HEK293 (cell line): ENCODE measurements at regions not wholly inside any gene's neighbourhood (a gene's known extent, or its start where the extent isn't known, plus 50 kb on each side); places are given as distances from the start of the nearest gene placed in this dataset.

Experiments
- CTCF ChIA-PET: fragments of 350-600 bp; formaldehyde crosslinking; extraction: SDS; loops from one replicate; lab custom pipeline; 2021; ENCODE audit warnings: antibody characterized with exemption; lab: Yijun Ruan, JAX
- POLR2A ChIA-PET: fragments of 300-600 bp; formaldehyde crosslinking; extraction: SDS; loops from one replicate; lab custom pipeline; 2020; ENCODE audit warnings: antibody characterized with exemption, inconsistent platforms; lab: Yijun Ruan, JAX
- H3K27ac ChIP-seq: fragments of 200-500 bp; sonication (Bioruptor generic); 2 replicates; pipeline ENCODE4 v1.5.1; 2014; ENCODE audit warnings: low read depth, low read length, control low read depth, inconsistent platforms; ENCODE audit errors: extremely low read depth
- H3K36me3 ChIP-seq, 2 experiments: fragments of 200-500 bp in 1 of 2; sonication (Bioruptor generic) in 1 of 2; 1 replicate in 1 of 2; 2 replicates in 1 of 2; pipeline ENCODE4 v1.5.1; 2014 to 2017; ENCODE audit warnings: inconsistent platforms in 2 of 2, low read length in 2 of 2; ENCODE audit not compliant: control insufficient read depth in 2 of 2, insufficient read depth in 1 of 2
- H3K4me1 ChIP-seq: fragments of 200-500 bp; sonication (Bioruptor generic); 2 replicates; pipeline ENCODE4 v1.5.1; 2014; ENCODE audit warnings: mild to moderate bottlenecking, low read length, inconsistent platforms; ENCODE audit not compliant: control insufficient read depth, insufficient read depth
- H3K4me3 ChIP-seq: 2 replicates; pipeline ENCODE4 v1.5.1; 2011; ENCODE audit warnings: low read depth, mild to moderate bottlenecking, control low read depth, low read length, moderate library complexity
- H3K9me3 ChIP-seq: fragments of 200-500 bp; sonication (Bioruptor generic); 2 replicates; pipeline ENCODE4 v1.5.1; 2014; ENCODE audit warnings: low read depth, low read length, inconsistent platforms; ENCODE audit not compliant: control insufficient read depth, insufficient read depth
- GLIS1 ChIP-seq: fragments of 450-650 bp; formaldehyde crosslinking; IDR thresholded peaks from 2 replicates; pipeline ENCODE4 v1.5.1; 2016; ENCODE audit warnings: missing biosample characterization, missing genetic modification characterization
- SCRT1 ChIP-seq: fragments of 450-650 bp; formaldehyde crosslinking; IDR thresholded peaks from 2 replicates; pipeline ENCODE4 v1.5.1; 2016; ENCODE audit warnings: missing biosample characterization, missing genetic modification characterization, borderline replicate concordance
- WT1 ChIP-seq: fragments of 450-650 bp; formaldehyde crosslinking; IDR thresholded peaks from 2 replicates; pipeline ENCODE4 v1.5.1; 2016; ENCODE audit warnings: missing biosample characterization, missing genetic modification characterization
- ZNF16 ChIP-seq: fragments of 450-650 bp; formaldehyde crosslinking; IDR thresholded peaks from 2 replicates; pipeline ENCODE4 v1.5.1; 2016; ENCODE audit warnings: low read depth, missing biosample characterization, missing genetic modification characterization
- ZNF202 ChIP-seq: fragments of 450-650 bp; formaldehyde crosslinking; IDR thresholded peaks from 2 replicates; pipeline ENCODE4 v1.5.1; 2016; ENCODE audit warnings: missing biosample characterization, missing genetic modification characterization, borderline replicate concordance
- ZNF223 ChIP-seq: fragments of 450-650 bp; formaldehyde crosslinking; IDR thresholded peaks from 2 replicates; pipeline ENCODE4 v1.5.1; 2016; ENCODE audit warnings: missing biosample characterization, missing genetic modification characterization
- ZNF274 ChIP-seq, 2 experiments: fragments of 200-500 bp in 1 of 2; fragments of 450-650 bp in 1 of 2; sonication (Bioruptor generic) in 1 of 2; formaldehyde crosslinking in 1 of 2; IDR thresholded peaks; 2 replicates each; pipeline versions ENCODE4 v1.5.1 to v1.6.1; 2014 to 2016; ENCODE audit warnings: borderline replicate concordance in 1 of 2, inconsistent platforms in 1 of 2, low read length in 1 of 2, missing biosample characterization in 1 of 2, missing genetic modification characterization in 1 of 2
- ZNF391 ChIP-seq: fragments of 450-650 bp; formaldehyde crosslinking; IDR thresholded peaks from 2 replicates; pipeline ENCODE4 v1.5.1; 2016; ENCODE audit warnings: low read depth, missing biosample characterization, missing genetic modification characterization, borderline replicate concordance
- ZNF501 ChIP-seq: fragments of 450-650 bp; formaldehyde crosslinking; IDR thresholded peaks from 2 replicates; pipeline ENCODE4 v1.5.1; 2016; ENCODE audit warnings: missing biosample characterization, missing genetic modification characterization
- ZNF544 ChIP-seq: fragments of 450-650 bp; formaldehyde crosslinking; IDR thresholded peaks from 2 replicates; pipeline ENCODE4 v1.5.0; 2017; ENCODE audit warnings: missing biosample characterization, missing genetic modification characterization
- ZNF626 ChIP-seq: fragments of 450-650 bp; sonication (Bioruptor Pico); formaldehyde crosslinking; IDR thresholded peaks from 2 replicates; pipeline ENCODE4 v1.5.1; 2018; ENCODE audit warnings: missing biosample characterization, missing genetic modification characterization, inconsistent platforms
- ZNF701 ChIP-seq: fragments of 450-650 bp; formaldehyde crosslinking; IDR thresholded peaks from 2 replicates; pipeline ENCODE4 v1.5.1; 2016; ENCODE audit warnings: missing biosample characterization, missing genetic modification characterization
- ZNF785 ChIP-seq: fragments of 450-650 bp; formaldehyde crosslinking; IDR thresholded peaks from 2 replicates; pipeline ENCODE4 v1.5.1; 2016; ENCODE audit warnings: missing biosample characterization, missing genetic modification characterization
- TF ChIP-seq, protein P1 (sequence below): fragments of 450-650 bp; formaldehyde crosslinking; IDR thresholded peaks from 2 replicates; pipeline ENCODE4 v1.5.1; 2017; ENCODE audit warnings: missing biosample characterization, missing genetic modification characterization
- TF ChIP-seq, protein P2 (sequence below): fragments of 450-650 bp; formaldehyde crosslinking; IDR thresholded peaks from 2 replicates; pipeline ENCODE4 v1.5.1; 2016; ENCODE audit warnings: missing biosample characterization, missing genetic modification characterization
- TF ChIP-seq, protein P3 (sequence below): fragments of 450-650 bp; formaldehyde crosslinking; IDR thresholded peaks from 2 replicates; pipeline ENCODE4 v1.5.1; 2016; ENCODE audit warnings: missing biosample characterization, missing genetic modification characterization

DNA sequence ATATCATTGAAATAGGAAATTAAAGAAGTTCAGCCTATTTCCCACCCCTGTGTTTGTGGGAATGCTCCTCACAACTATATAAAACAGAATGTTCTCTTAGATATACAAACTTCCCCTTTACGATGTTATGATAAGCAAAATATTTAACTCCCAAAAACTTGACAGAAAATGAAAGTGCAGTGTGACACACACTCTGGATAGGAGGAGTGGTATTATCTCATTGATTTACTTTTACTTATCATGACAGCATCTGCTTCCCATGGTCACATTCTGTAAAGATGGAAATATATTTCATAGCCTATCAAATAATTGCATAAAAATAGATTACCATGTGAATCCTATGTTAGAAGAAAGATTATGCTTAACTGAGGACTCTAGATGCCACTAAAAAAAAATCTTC lies 96.6 kb upstream of the STK17B start:
- Histone ChIP-seq H3K27ac (no peak overlapping the region), H3K4me3 (no peak overlapping the region)
- POLR2A ChIA-PET, result no interaction called here
- TF ChIP-seq, protein P1, sequence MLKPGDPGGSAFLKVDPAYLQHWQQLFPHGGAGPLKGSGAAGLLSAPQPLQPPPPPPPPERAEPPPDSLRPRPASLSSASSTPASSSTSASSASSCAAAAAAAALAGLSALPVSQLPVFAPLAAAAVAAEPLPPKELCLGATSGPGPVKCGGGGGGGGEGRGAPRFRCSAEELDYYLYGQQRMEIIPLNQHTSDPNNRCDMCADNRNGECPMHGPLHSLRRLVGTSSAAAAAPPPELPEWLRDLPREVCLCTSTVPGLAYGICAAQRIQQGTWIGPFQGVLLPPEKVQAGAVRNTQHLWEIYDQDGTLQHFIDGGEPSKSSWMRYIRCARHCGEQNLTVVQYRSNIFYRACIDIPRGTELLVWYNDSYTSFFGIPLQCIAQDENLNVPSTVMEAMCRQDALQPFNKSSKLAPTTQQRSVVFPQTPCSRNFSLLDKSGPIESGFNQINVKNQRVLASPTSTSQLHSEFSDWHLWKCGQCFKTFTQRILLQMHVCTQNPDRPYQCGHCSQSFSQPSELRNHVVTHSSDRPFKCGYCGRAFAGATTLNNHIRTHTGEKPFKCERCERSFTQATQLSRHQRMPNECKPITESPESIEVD (tag by site-specific recombination), result peak; percentile 19; the same call in 1 of the 2 replicates
- no peak for TF ChIP-seq ZNF501 (tag by site-specific recombination)
- TF ChIP-seq WT1 (tag by site-specific recombination), result peak; percentile 74
- TF ChIP-seq, all 188 proteins: peak for 2
- CTCF ChIA-PET, result no interaction called here
- Histone ChIP-seq H3K4me1 (peaks cover 11% of the 10 kb centered on the region; the same call in 1 of the 2 replicates), H3K36me3 (no peaks in the 10 kb centered on the region), H3K9me3 (no peaks in the 10 kb centered on the region)

DNA sequence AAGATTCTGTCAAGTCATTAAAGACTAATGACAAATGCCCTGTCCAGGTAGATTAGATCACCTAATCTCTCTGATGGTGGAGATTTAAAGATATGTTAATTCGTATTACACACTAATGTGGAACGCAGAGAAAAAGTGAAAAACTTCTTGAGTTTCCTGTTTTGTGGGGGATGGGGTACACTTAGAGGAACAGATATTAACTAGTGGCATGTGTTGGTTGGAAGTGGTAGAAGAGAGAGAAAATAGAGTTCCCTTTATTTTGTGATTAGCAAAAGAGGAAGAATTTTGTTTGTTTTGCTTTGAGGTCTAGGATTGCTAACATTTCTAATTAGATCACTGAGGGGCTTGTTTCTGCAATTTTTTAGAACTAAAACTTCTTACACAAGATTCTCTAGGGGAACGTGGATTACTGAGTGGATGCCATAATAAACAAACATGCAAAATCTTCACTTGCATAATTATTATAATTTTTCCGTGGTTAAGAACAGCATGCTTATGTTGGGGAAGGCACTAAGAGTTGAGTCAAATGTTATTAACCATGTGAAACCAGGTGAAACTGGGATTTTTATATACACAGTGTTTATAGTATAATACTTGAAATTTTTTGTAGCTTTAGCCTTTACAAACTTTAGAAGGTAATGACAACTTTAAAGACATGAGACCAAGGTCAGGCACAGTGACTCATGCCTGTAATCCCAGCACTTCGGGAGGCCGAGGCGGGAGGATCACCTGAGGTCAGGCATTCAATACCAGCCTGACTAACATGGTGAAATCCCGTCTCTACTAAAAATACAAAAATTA lies 97.4 kb upstream of the STK17B start:
- Histone ChIP-seq H3K36me3 (no peaks in the 10 kb centered on the region), H3K9me3 (no peaks in the 10 kb centered on the region), H3K4me3 (no peak overlapping the region), H3K4me1 (peaks cover 11% of the 10 kb centered on the region; the same call in 1 of the 2 replicates), H3K27ac (no peak overlapping the region)
- TF ChIP-seq, protein P2, sequence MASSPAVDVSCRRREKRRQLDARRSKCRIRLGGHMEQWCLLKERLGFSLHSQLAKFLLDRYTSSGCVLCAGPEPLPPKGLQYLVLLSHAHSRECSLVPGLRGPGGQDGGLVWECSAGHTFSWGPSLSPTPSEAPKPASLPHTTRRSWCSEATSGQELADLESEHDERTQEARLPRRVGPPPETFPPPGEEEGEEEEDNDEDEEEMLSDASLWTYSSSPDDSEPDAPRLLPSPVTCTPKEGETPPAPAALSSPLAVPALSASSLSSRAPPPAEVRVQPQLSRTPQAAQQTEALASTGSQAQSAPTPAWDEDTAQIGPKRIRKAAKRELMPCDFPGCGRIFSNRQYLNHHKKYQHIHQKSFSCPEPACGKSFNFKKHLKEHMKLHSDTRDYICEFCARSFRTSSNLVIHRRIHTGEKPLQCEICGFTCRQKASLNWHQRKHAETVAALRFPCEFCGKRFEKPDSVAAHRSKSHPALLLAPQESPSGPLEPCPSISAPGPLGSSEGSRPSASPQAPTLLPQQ (tag by site-specific recombination), result no peak
- TF ChIP-seq, protein P3, sequence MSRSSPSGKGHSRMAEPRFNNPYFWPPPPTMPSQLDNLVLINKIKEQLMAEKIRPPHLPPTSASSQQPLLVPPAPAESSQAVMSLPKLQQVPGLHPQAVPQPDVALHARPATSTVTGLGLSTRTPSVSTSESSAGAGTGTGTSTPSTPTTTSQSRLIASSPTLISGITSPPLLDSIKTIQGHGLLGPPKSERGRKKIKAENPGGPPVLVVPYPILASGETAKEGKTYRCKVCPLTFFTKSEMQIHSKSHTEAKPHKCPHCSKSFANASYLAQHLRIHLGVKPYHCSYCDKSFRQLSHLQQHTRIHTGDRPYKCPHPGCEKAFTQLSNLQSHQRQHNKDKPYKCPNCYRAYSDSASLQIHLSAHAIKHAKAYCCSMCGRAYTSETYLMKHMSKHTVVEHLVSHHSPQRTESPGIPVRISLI (tag by site-specific recombination), result no peak
- TF ChIP-seq ZNF626 (tag by site-specific recombination), result no peak
- TF ChIP-seq ZNF785, result no peak
- no peak for TF ChIP-seq ZNF391
- no peak for TF ChIP-seq ZNF544
- ChIA-PET POLR2A (no interaction called here), CTCF (interaction anchor here (0.6 kb wide), 1 partner anchor 181 kb away, joined by 3 read pairs; no protein-coding TSS in a partner anchor)

DNA sequence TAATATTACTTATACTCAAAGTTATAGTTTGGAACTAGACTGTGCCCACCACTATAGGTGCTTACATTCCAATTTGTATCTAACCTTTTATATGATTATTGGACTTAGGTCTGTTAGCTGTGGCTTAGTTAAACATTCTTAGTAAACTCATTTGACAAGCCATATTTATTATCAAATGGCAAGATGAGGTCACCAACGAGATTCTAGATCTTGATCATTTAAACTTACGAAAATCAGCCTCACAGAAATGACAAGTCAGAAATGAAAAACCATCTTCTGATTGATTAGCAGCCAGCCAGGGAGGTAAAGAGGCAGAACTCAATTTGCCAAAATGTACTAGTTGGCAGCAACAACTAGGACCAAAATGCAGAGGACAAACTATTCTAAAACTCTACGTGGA lies 100.4 kb upstream of the STK17B start:
- Histone ChIP-seq H3K4me3 (no peak overlapping the region), H3K36me3 (no peaks in the 10 kb centered on the region), H3K4me1 (peaks cover 21% of the 10 kb centered on the region), H3K27ac (no peak overlapping the region), H3K9me3 (no peaks in the 10 kb centered on the region)
- TF ChIP-seq ZNF274 (IDR thresholded peaks at IDR 0.05; ENCODE audit: low read length) (no peak), ZNF274 (tag by site-specific recombination; IDR thresholded peaks at IDR 0.05; ENCODE audit: borderline replicate concordance) (no peak), ZNF223 (tag by site-specific recombination) (no peak), ZNF16 (tag by site-specific recombination) (no peak)
- CTCF ChIA-PET, result no interaction called here
- POLR2A ChIA-PET, result no interaction called here

DNA sequence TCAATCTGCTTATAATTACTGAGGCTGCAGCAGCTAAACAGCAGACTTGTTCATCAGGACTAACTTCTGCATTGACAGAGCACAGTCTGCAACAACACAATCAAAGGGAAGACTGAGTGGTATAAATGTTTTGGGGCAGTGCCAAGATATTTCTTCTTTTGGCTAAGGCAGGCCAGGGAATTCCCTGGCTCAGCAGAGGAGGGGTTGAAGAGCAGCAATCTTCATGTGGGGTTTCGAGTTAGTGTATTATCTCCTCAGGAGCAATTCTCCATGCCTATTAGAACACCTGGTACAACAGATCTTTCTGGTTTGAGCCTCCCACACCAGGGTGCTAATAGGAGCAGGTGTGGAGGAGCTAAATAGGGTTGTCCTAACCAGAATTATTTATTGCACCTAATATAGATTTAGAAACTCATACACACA lies 103.0 kb upstream of the STK17B start:
- Histone ChIP-seq H3K36me3 (no peaks in the 10 kb centered on the region), H3K27ac (no peak overlapping the region), H3K4me3 (no peak overlapping the region), H3K4me1 (peaks cover 10% of the 10 kb centered on the region), H3K9me3 (no peaks in the 10 kb centered on the region)
- TF ChIP-seq ZNF202 (no peak), SCRT1 (no peak), ZNF701 (tag by site-specific recombination) (no peak), GLIS1 (tag by site-specific recombination) (peak; percentile 34)
- POLR2A ChIA-PET, result no interaction called here
- CTCF ChIA-PET, result interaction anchor here (0.6 to 2.5 kb wide), 2 partner anchors 57 to 196 kb away, joined by 4 to 15 read pairs; no protein-coding TSS in a partner anchor
